Kidney epithelial cell (primary cell): ENCODE measurements at regions not wholly inside any gene's neighbourhood (a gene's known extent, or its start where the extent isn't known, plus 50 kb on each side); places are given as distances from the start of the nearest gene placed in this dataset.

ENCODE experiments used
- DNase-seq: peaks from one replicate; pipeline ENCODE4 v3.0.0-alpha.2; 2010; ENCODE audit warnings: low read depth
- H3K27me3 ChIP-seq: 2 replicates; pipeline ENCODE4 v1.6.0; 2011; ENCODE audit warnings: low read length; ENCODE audit not compliant: control insufficient read depth, insufficient read depth
- H3K36me3 ChIP-seq: 2 replicates; pipeline ENCODE4 v1.5.1; 2011; ENCODE audit warnings: low read length; ENCODE audit not compliant: control insufficient read depth, insufficient read depth
- H3K4me3 ChIP-seq: 2 replicates; pipeline ENCODE4 v1.5.1; 2011; ENCODE audit warnings: low read depth, mild to moderate bottlenecking, control low read depth, low read length
- TF ChIP-seq, protein P1 (sequence below): IDR thresholded peaks from 2 replicates; pipeline ENCODE4 v1.5.1; 2011; ENCODE audit warnings: mild to moderate bottlenecking, moderate library complexity, low read length, control low read depth, inconsistent platforms; ENCODE audit not compliant: insufficient read depth, poor library complexity, severe bottlenecking

DNA sequence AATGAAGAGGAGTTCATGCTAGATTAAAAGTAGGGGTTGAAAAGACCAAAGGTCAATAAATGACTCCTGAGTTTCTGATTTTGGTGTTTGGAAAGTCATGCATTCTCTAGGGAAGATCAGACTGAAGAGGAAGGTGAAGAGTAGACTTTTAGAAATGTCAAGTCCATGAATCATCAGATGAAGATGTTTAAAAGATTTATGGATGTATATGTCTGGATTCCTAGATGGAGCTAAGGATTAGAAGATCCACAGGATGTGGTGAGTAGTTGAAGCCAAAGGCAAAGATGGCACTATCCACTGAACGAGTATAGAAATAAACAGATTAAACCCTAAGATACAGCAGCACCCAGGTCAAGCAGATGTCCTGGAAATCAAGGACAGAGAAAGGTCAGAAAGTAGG, 298.5 kb downstream of the GPAM start:
- TF ChIP-seq, protein P1, sequence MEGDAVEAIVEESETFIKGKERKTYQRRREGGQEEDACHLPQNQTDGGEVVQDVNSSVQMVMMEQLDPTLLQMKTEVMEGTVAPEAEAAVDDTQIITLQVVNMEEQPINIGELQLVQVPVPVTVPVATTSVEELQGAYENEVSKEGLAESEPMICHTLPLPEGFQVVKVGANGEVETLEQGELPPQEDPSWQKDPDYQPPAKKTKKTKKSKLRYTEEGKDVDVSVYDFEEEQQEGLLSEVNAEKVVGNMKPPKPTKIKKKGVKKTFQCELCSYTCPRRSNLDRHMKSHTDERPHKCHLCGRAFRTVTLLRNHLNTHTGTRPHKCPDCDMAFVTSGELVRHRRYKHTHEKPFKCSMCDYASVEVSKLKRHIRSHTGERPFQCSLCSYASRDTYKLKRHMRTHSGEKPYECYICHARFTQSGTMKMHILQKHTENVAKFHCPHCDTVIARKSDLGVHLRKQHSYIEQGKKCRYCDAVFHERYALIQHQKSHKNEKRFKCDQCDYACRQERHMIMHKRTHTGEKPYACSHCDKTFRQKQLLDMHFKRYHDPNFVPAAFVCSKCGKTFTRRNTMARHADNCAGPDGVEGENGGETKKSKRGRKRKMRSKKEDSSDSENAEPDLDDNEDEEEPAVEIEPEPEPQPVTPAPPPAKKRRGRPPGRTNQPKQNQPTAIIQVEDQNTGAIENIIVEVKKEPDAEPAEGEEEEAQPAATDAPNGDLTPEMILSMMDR, result no peak
- DNase-seq, result no peak

DNA sequence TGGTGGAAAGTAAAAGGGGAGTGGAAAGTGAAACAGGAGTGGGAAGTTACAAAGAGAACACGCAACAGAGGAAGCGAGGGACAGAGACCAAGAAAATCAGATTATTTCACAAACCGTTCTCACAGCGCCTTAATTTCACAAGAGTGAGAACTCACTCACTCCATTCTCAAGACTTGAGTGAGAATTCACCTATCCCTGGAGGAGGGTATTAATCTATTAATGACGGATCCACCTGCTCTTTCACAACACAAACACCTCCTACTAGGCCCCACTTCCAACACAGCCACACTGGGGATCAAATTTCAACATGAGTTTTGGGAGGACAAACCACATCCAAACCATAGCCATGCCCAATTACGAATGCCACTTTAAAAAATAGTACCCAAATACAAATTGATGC, 297.6 kb downstream of the GPAM start:
- DNase-seq, result no peak
- TF ChIP-seq, protein P1, result no peak
- no peaks in the 10 kb centered on the region for H3K27me3 ChIP-seq

More for the DNA sequence above, 298.5 kb downstream of the GPAM start:
- H3K4me3 ChIP-seq, result no peak overlapping the region
- no peaks in the 10 kb centered on the region for H3K36me3 ChIP-seq
- no peaks in the 10 kb centered on the region for H3K27me3 ChIP-seq

GRCh38 chr10:111887266-111887665, 296.3 kb downstream of the GPAM start:
- DNase-seq, result no peak
- no peaks in the 10 kb centered on the region for H3K36me3 ChIP-seq
- TF ChIP-seq, protein P1, result no peak
- H3K4me3 ChIP-seq, result no peak overlapping the region
- H3K27me3 ChIP-seq, result no peaks in the 10 kb centered on the region

More for the DNA sequence above, 297.6 kb downstream of the GPAM start:
- Histone ChIP-seq H3K4me3 (no peak overlapping the region), H3K36me3 (no peaks in the 10 kb centered on the region)

DNA sequence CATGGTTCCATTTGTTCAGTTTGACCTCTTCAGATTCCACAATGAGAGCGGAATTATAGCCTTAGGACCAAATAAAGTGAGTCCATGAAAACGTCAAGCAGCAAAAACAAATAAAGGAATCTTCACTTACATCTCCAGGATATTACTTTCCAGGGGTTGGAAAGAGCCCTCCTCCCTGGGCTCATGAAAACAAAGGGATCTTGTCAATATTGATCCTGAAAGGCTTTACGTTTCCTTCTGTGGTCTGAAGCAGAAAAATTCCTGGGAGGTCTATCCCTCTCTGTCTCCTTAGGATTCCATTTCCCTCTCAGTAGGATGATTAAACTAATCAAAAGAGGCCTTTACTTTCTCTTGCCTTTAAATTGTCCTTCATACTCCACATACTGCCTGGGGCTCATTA, 293.5 kb downstream of the GPAM start:
- H3K27me3 ChIP-seq, result no peaks in the 10 kb centered on the region
- no peaks in the 10 kb centered on the region for H3K36me3 ChIP-seq
- TF ChIP-seq, protein P1, result no peak
- no peak overlapping the region for H3K4me3 ChIP-seq
- no peak for DNase-seq

DNA sequence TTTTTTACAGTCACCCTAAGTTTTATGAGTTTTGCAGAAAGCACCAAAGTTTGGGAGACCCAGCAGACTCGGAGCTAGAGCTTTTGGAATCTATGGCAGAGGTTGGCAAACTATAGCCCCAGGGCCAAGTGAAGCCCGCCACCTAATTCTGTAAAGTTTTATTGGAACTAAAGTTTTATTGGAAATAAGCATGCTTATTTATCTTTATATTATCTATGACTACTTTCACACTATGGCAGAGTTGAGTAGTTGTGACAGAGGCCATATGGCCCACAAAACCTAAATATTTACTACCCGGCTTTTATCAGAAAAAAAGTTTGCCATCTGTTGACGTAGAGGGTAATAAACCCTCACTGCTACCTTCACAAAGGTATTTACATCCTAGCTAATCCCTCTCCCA, 267.6 kb downstream of the GPAM start:
- no peak for DNase-seq
- TF ChIP-seq, protein P1, result no peak
- H3K36me3 ChIP-seq, result no peaks in the 10 kb centered on the region
- H3K27me3 ChIP-seq, result no peaks in the 10 kb centered on the region
- no peak overlapping the region for H3K4me3 ChIP-seq

DNA sequence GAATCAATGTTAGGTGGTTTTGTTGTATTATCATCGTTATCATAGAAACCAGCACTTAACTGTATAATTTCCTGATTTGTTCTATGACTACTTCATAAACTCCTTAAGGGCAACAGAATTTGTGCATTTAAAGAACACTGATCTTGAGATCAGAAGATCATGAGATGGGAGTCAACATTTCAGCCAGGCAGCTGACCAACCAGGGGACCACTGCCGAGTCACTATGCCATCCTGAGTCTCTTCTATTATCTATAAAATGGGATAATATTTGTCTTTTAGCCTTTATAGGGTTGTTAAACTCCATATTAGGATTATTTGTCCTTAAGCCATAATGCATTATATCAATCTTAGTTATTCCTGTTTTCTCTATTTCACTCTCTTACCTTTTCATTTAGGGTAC, 261.7 kb downstream of the GPAM start:
- TF ChIP-seq, protein P1, result no peak
- no peak for DNase-seq
- Histone ChIP-seq H3K27me3 (no peaks in the 10 kb centered on the region), H3K4me3 (no peak overlapping the region), H3K36me3 (no peaks in the 10 kb centered on the region)
